ENCODE measurements at regions not wholly inside any gene's neighbourhood (a gene's known extent, or its start where the extent isn't known, plus 50 kb on each side); places are given as distances from the start of the nearest gene placed in this dataset.

GRCh38 chr4:165785337-165785736, 87.7 kb upstream of the TLL1 start:
- TF ChIP-seq CTCF (IDR thresholded peaks at IDR 0.05) (no peak), POLR2A (IDR thresholded peaks at IDR 0.05) (no peak)

Measured in lower leg skin (tissue), 3 donors.